Left lung (tissue), 4 donors: ENCODE measurements at regions not wholly inside any gene's neighbourhood (a gene's known extent, or its start where the extent isn't known, plus 50 kb on each side); places are given as distances from the start of the nearest gene placed in this dataset.

Source experiments
- ATAC-seq: fragments of 200-7000 bp; cut with Tn5 transposase; one replicate; pipeline ENCODE4 v1.9.1; 2020; ENCODE audit warnings: moderate library complexity
- DNase-seq, 4 donors: peaks; one replicate each; pipeline ENCODE4 v3.0.0-alpha.2; 2013 to 2020
- H3K27ac ChIP-seq, 2 donors: fragments of 200-600 bp; sonication (generic) in 1 of 2; one replicate each; pipeline versions ENCODE4 v1.5.0 to v1.8.0; 2020 to 2021
- H3K27me3 ChIP-seq, 2 donors: fragments of 200-600 bp; sonication (generic) in 1 of 2; one replicate each; pipeline versions ENCODE4 v1.5.0 to v1.8.0; 2020 to 2021
- H3K36me3 ChIP-seq, 2 donors: fragments of 200-600 bp; sonication (generic) in 1 of 2; one replicate each; pipeline versions ENCODE4 v1.5.0 to v1.8.0; 2020 to 2021
- H3K4me1 ChIP-seq, 2 donors: fragments of 200-600 bp; one replicate each; pipeline ENCODE4 v1.8.0; 2021
- H3K4me3 ChIP-seq, 2 donors: fragments of 200-600 bp; sonication (generic) in 1 of 2; one replicate each; pipeline versions ENCODE4 v1.5.0 to v1.8.0; 2020 to 2021; ENCODE audit warnings: mild to moderate bottlenecking in 1 of 2
- H3K9me3 ChIP-seq, 2 donors: fragments of 200-600 bp; sonication (generic) in 1 of 2; one replicate each; pipeline versions ENCODE4 v1.5.0 to v1.8.0; 2020 to 2021
- intact Hi-C, 2 donors: fragments of 100-400 bp; cut with DNase I; formaldehyde crosslinking; loops; one replicate each; pipeline versions ENCODE4 v1.11.2 to v1.14.2; 2022
- TF ChIP-seq, protein P1 (sequence below), 2 donors: fragments of 200-600 bp; sonication (generic) in 1 of 2; IDR thresholded peaks; one replicate each; pipeline versions ENCODE4 v1.5.0 to v1.8.0; 2021; ENCODE audit warnings: antibody characterized with exemption in 2 of 2
- donor health status: DM: no; HTN: yes; CAD: no.
- donor health status: DM: no; HTN: no; CAD: no.

DNA sequence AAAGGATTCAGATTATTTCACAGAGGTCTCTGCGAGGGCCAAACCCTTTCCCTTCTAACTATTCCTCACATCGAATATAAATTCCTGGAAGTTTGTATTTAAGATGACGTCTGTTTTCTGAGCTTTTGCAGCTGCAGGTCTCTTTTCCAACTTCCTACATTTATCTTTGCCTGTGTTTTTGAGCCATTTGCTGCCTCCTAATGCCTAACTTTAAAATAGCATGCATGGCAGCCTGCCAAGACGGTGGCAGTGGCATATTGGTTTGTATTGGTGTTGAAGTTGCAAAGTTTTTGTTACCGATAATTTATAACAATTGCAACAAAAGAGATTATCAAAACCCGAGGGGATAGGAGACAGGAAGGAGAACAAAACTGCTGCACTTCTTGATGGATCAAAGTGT, 187.1 kb upstream of the DNAJC19 start:
- Histone ChIP-seq H3K4me3 (no peak overlapping the region), H3K36me3 (no peaks in the 10 kb centered on the region), H3K27ac (no peak overlapping the region), H3K4me1 (no peaks in the 10 kb centered on the region), H3K9me3 (no peaks in the 10 kb centered on the region), H3K27me3 (no peaks in the 10 kb centered on the region)
- TF ChIP-seq, protein P1, sequence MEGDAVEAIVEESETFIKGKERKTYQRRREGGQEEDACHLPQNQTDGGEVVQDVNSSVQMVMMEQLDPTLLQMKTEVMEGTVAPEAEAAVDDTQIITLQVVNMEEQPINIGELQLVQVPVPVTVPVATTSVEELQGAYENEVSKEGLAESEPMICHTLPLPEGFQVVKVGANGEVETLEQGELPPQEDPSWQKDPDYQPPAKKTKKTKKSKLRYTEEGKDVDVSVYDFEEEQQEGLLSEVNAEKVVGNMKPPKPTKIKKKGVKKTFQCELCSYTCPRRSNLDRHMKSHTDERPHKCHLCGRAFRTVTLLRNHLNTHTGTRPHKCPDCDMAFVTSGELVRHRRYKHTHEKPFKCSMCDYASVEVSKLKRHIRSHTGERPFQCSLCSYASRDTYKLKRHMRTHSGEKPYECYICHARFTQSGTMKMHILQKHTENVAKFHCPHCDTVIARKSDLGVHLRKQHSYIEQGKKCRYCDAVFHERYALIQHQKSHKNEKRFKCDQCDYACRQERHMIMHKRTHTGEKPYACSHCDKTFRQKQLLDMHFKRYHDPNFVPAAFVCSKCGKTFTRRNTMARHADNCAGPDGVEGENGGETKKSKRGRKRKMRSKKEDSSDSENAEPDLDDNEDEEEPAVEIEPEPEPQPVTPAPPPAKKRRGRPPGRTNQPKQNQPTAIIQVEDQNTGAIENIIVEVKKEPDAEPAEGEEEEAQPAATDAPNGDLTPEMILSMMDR (IDR thresholded peaks at IDR 0.05) = peak; percentile 15 to 36
- intact Hi-C loops = no loop called here
- DNase-seq = peak in 2 of 4 donors; percentile 17 to 48
- peak; percentile 50 for ATAC-seq

DNA sequence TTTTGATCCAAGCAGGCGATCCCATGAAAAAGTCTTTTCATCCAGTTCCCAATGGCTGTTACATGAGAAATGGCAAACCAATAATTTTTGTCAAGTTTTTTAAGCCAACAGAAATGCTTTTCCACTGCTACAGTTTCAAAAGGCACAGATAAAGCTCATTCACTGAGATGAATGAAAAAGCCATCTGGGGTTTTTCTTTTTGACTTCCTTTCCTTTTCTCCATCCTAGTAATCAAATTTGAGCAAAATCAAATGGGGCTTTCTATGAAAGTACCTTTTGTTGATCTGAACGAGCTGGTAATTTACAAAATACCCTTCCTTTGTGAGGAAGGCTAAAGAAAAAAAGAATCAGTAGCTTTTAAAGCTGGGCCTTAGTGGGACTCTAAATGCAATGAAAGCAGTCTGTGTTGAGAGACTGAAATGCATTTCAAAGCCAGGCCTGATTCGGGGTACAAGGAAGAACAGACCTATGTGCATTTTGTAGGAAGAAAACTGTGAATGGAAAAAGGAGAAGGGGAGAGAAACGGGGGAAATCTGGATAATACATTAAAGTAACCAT, 185.2 kb upstream of the DNAJC19 start:
- Histone ChIP-seq H3K27ac (no peak overlapping the region), H3K27me3 (no peaks in the 10 kb centered on the region), H3K4me3 (no peak overlapping the region), H3K9me3 (no peaks in the 10 kb centered on the region), H3K36me3 (no peaks in the 10 kb centered on the region), H3K4me1 (no peaks in the 10 kb centered on the region)
- ATAC-seq (no peak), DNase-seq (no peak)
- intact Hi-C loops = no loop called here
- TF ChIP-seq, protein P1 (IDR thresholded peaks at IDR 0.05) = no peak

DNA sequence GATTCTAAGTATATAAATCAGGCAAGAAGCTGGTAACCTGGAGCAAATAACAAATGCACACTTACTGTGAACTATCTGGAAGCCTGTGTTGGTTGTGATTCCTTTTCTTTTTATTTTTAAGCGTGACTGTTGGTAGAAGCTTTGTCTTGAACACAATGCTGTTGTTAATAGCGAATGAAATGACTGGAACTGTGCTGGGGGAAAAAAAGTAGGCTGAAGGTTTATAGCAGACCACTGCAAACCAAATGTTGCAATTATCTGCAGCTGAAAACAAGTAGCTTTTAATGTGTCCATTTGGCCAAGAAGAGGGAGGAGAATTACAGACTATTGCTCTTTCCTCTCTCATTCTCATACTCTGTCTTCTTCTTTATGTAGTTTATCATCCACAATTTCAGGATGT, 184.5 kb upstream of the DNAJC19 start:
- Histone ChIP-seq H3K9me3 (no peaks in the 10 kb centered on the region), H3K4me3 (no peak overlapping the region), H3K27me3 (no peaks in the 10 kb centered on the region), H3K36me3 (no peaks in the 10 kb centered on the region), H3K27ac (no peak overlapping the region), H3K4me1 (no peaks in the 10 kb centered on the region)
- TF ChIP-seq, protein P1 (IDR thresholded peaks at IDR 0.05) = no peak
- DNase-seq (no peak), ATAC-seq (no peak)
- intact Hi-C loops = no loop called here

DNA sequence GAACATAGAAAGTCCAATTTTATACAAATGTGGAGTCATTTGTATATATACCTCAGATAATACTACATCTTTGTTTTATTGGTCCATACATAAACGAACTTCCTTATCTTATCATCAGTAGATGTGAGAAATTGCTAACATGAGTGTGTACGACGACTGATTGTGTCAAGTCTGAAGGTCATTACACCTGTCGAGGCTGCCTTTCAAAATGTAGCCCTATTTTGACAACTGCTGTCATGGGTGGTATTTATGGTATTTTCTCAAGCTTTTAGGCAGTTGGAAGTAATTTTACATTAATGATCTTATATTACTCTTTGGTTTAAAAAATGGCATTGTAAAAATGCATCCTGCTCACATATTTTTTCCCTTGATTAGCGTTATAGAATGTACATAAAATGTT, 183.7 kb upstream of the DNAJC19 start:
- DNase-seq (no peak), ATAC-seq (no peak)
- intact Hi-C loops = no loop called here
- TF ChIP-seq, protein P1 (IDR thresholded peaks at IDR 0.05) = no peak
- Histone ChIP-seq H3K9me3 (no peaks in the 10 kb centered on the region), H3K36me3 (no peaks in the 10 kb centered on the region), H3K27me3 (no peaks in the 10 kb centered on the region), H3K4me3 (no peak overlapping the region), H3K4me1 (no peaks in the 10 kb centered on the region), H3K27ac (no peak overlapping the region)

DNA sequence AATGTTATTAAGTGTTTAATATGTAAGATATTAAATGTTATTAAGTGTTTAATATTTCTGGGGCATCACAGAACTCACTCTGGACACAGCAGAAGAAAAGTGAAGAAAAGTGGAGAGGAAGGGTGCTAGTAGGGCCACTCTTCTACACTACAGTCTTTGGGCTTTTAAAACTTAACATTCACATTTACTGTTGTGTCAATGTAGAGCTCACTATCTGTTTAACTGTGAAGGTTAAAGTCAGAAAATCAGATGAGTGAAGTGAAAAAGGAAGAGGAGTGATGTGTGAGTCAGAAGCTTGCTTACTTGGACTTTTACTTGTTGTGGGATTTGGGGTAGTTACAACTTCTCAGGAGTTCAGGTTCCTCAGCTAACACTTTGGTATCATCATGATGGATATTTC, 145.3 kb upstream of the DNAJC19 start:
- H3K27ac ChIP-seq = no peak overlapping the region
- no peaks in the 10 kb centered on the region for H3K4me1 ChIP-seq
- intact Hi-C loops = no loop called here
- DNase-seq = no peak
- no peaks in the 10 kb centered on the region for H3K9me3 ChIP-seq
- H3K4me3 ChIP-seq = no peak overlapping the region
- TF ChIP-seq, protein P1 (IDR thresholded peaks at IDR 0.05) = no peak
- ATAC-seq = no peak
- H3K27me3 ChIP-seq = no peaks in the 10 kb centered on the region
- H3K36me3 ChIP-seq = no peaks in the 10 kb centered on the region
